T-cell (primary cell): ENCODE measurements at regions not wholly inside any gene's neighbourhood (a gene's known extent, or its start where the extent isn't known, plus 50 kb on each side); places are given as distances from the start of the nearest gene placed in this dataset.

Experiments used
- ATAC-seq, 4 experiments: fragments of 200-7000 bp in 3 of 4; fragments of 150-1000 bp in 1 of 4; cut with Tn5 transposase; replicated peaks in 1 of 4; 1 replicate in 3 of 4; 2 replicates in 1 of 4; pipeline ENCODE4 v1.10.0; 2021; ENCODE audit warnings: moderate library complexity in 3 of 4, mild to moderate bottlenecking in 2 of 4, moderate number of reproducible peaks in 1 of 4
- CTCF ChIA-PET, 2 donors: fragments of 300-600 bp; sonication (Branson Sonifier 250); formaldehyde crosslinking; loops; one replicate each; lab custom pipeline; 2022; ENCODE audit warnings: antibody characterized with exemption in 2 of 2; lab: Charles Lee
- POLR2A ChIA-PET, 2 donors: fragments of 300-600 bp; sonication (Branson Sonifier 250); formaldehyde crosslinking; loops; one replicate each; lab custom pipeline; 2022; ENCODE audit warnings: antibody characterized with exemption in 2 of 2; lab: Charles Lee
- DNase-seq, 35 experiments: peaks; one replicate each; pipeline versions ENCODE4 v3.0.0 to v3.0.0-alpha.2; 2013 to 2023
- H3K27ac ChIP-seq: one replicate; pipeline ENCODE4 v1.5.1; 2013; ENCODE audit warnings: low read length
- H3K27me3 ChIP-seq, 2 experiments: replicated peaks in 1 of 2; 1 replicate in 1 of 2; 2 replicates in 1 of 2; pipeline versions ENCODE4 v1.6.1 to v1.7.0; 2013; ENCODE audit warnings: low read length in 1 of 2, mixed read lengths in 1 of 2; ENCODE audit not compliant: control insufficient read depth in 2 of 2, insufficient read depth in 2 of 2; ENCODE audit errors: extremely low read depth in 1 of 2
- H3K36me3 ChIP-seq, 2 donors: 1 replicate in 1 of 2; 2 replicates in 1 of 2; pipeline versions ENCODE4 v1.6.1 to v1.7.0; 2013; ENCODE audit warnings: low read length in 1 of 2; ENCODE audit not compliant: control insufficient read depth in 2 of 2, insufficient read depth in 1 of 2; ENCODE audit errors: extremely low read depth in 1 of 2
- H3K4me1 ChIP-seq, 2 experiments: 1 replicate in 1 of 2; 2 replicates in 1 of 2; pipeline versions ENCODE4 v1.6.1 to v1.7.0; 2013; ENCODE audit warnings: low read length in 2 of 2, mixed read lengths in 1 of 2; ENCODE audit not compliant: insufficient read depth in 2 of 2, control insufficient read depth in 1 of 2; ENCODE audit errors: extremely low read depth in 1 of 2
- H3K4me3 ChIP-seq, 2 donors: 1 replicate in 1 of 2; 2 replicates in 1 of 2; pipeline versions ENCODE4 v1.5.1 to v1.7.0; 2013; ENCODE audit warnings: mild to moderate bottlenecking in 2 of 2, low read length in 1 of 2, moderate library complexity in 1 of 2; ENCODE audit not compliant: control insufficient read depth in 1 of 2; ENCODE audit errors: extremely low read depth in 1 of 2
- H3K9me3 ChIP-seq: 2 replicates; pipeline ENCODE4 v1.7.0; 2013
- H3K27ac Mint-ChIP-seq, 2 donors: one replicate each; pipeline ENCODE4 v1.8.0; 2020 to 2021; ENCODE audit warnings: mild to moderate bottlenecking in 2 of 2, mixed read lengths in 2 of 2
- H3K27me3 Mint-ChIP-seq, 2 donors: one replicate each; pipeline ENCODE4 v1.8.0; 2021 to 2022; ENCODE audit warnings: mixed read lengths in 2 of 2
- H3K36me3 Mint-ChIP-seq: one replicate; pipeline ENCODE4 v1.8.0; 2021; ENCODE audit warnings: mixed read lengths
- H3K4me1 Mint-ChIP-seq, 3 donors: one replicate each; pipeline ENCODE4 v1.8.0; 2020 to 2022; ENCODE audit warnings: mixed read lengths in 3 of 3, mild to moderate bottlenecking in 1 of 3
- H3K4me3 Mint-ChIP-seq, 3 donors: one replicate each; pipeline ENCODE4 v1.8.0; 2020 to 2022; ENCODE audit warnings: mild to moderate bottlenecking in 3 of 3, mixed read lengths in 3 of 3, moderate library complexity in 3 of 3
- H3K9me3 Mint-ChIP-seq, 3 donors: one replicate each; pipeline ENCODE4 v1.8.0; 2020 to 2022; ENCODE audit warnings: mixed read lengths in 3 of 3
- WGBS: methylation state at CpG from one replicate; pipeline ENCODE4 v1.1.5; 2013; ENCODE audit warnings: missing lambda C conversion rate; ENCODE audit not compliant: insufficient coverage; 5-methylcytosine and 5-hydroxymethylcytosine counted together

DNA sequence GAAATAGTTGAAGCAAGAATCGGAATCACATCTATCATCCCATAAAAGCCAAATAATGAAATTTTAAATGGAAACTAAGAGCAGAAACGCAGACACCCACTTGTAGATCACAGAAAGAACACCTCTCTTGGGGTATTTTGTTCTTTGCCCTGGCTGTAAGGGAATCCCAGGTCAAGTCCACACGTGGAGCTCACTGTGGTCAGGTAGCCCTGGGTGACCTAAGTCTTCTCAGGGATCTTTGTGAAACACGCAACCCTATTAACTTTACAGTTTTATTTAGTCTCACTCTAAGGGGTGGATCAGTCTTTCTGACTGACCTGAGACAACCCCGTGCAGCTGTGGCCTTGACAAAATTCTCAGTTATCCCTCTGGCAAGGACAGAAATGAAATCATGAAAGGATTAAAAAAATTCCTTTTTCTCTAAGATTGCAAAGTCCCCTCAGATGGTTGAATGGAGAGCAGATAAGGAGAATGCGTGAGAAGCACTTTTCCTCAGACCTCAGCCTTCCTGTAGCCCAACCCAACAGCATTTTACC lies 111.6 kb downstream of the NREP start:
- CTCF ChIA-PET, result no interaction called here
- Histone ChIP-seq H3K4me1 (no peaks in the 10 kb centered on the region), H3K27me3 (peaks cover 0 to 3% of the 10 kb centered on the region in 2 experiments), H3K4me3 (no peak overlapping the region), H3K27ac (no peak overlapping the region), H3K36me3 (no peaks in the 10 kb centered on the region), H3K9me3 (no peaks in the 10 kb centered on the region)
- Mint-ChIP-seq H3K27me3 (peaks cover 9% of the 10 kb centered on the region in 2 donors), H3K36me3 (no peaks in the 10 kb centered on the region), H3K27ac (no peak overlapping the region), H3K4me3 (no peak overlapping the region), H3K4me1 (no peaks in the 10 kb centered on the region), H3K9me3 (no peaks in the 10 kb centered on the region)
- no peak for ATAC-seq
- 17% methylated on average over 1 of the region's 6 CpGs for WGBS
- POLR2A ChIA-PET, result no interaction called here
- no peak for DNase-seq

GRCh38 chr5:111643499-111643898 lies 113.5 kb downstream of the NREP start:
- no peak overlapping the region for H3K27ac ChIP-seq
- WGBS, result no CpG with 5 or more reads among the region's 2 CpGs
- POLR2A ChIA-PET, result no interaction called here
- Mint-ChIP-seq H3K27ac (no peak overlapping the region), H3K4me1 (no peaks in the 10 kb centered on the region), H3K9me3 (peaks cover 7 to 13% (median 10%) of the 10 kb centered on the region in 3 donors), H3K27me3 (peaks cover 10 to 12% of the 10 kb centered on the region in 2 donors), H3K36me3 (no peaks in the 10 kb centered on the region), H3K4me3 (no peak overlapping the region)
- ATAC-seq (no peak), DNase-seq (no peak)
- no peaks in the 10 kb centered on the region for H3K36me3 ChIP-seq
- CTCF ChIA-PET, result no interaction called here
- no peaks in the 10 kb centered on the region for H3K9me3 ChIP-seq
- peaks cover 0 to 4% of the 10 kb centered on the region in 2 experiments for H3K27me3 ChIP-seq
- no peaks in the 10 kb centered on the region for H3K4me1 ChIP-seq
- no peak overlapping the region for H3K4me3 ChIP-seq

DNA sequence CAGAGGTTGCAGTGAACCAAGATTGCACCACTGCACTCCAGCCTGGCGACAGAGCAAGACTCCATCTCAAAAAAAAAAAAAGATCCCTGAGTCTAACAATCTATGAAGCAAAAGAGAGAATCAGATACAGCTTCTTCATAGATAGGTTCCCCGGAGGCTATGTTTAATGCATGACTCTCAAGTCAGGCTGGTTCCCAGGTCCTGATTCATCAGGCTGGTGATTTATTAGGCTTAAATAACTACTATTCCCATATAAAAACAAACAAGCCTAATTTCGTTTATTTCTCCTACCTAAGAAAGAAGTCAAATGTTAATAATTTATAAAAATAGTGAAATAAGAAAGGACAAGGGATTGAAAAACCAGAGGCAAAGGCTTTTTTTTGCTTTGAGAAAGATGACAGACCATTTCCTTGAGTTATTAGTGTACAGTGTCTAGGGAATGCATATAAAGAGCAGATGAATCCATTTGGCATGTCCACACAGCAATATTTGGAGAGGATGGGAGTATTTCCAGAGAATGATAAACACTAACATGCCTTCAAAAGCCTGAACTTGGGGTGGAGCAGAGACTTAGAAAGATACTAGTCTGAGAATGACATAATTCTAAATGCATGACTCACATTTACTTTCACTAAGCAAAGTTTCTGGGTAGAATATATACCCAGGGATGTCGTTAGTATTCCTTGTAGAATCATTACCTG lies 115.3 kb downstream of the NREP start:
- H3K27ac ChIP-seq, result no peak overlapping the region
- peaks cover 8 to 12% of the 10 kb centered on the region in 2 donors for H3K27me3 Mint-ChIP-seq
- CTCF ChIA-PET, result no interaction called here
- H3K9me3 ChIP-seq, result no peaks in the 10 kb centered on the region
- POLR2A ChIA-PET, result no interaction called here
- no peaks in the 10 kb centered on the region for H3K36me3 ChIP-seq
- H3K36me3 Mint-ChIP-seq, result no peaks in the 10 kb centered on the region
- H3K4me3 ChIP-seq, result no peak overlapping the region
- H3K9me3 Mint-ChIP-seq, result peaks cover 7 to 17% (median 16%) of the 10 kb centered on the region in 3 donors
- H3K4me1 ChIP-seq, result no peaks in the 10 kb centered on the region
- no peak overlapping the region for H3K27ac Mint-ChIP-seq
- DNase-seq (no peak), ATAC-seq (no peak)
- H3K4me1 Mint-ChIP-seq, result no peaks in the 10 kb centered on the region
- peaks cover 0 to 4% of the 10 kb centered on the region in 2 experiments for H3K27me3 ChIP-seq
- H3K4me3 Mint-ChIP-seq, result no peak overlapping the region
- WGBS, result no CpG with 5 or more reads among the region's 4 CpGs

DNA sequence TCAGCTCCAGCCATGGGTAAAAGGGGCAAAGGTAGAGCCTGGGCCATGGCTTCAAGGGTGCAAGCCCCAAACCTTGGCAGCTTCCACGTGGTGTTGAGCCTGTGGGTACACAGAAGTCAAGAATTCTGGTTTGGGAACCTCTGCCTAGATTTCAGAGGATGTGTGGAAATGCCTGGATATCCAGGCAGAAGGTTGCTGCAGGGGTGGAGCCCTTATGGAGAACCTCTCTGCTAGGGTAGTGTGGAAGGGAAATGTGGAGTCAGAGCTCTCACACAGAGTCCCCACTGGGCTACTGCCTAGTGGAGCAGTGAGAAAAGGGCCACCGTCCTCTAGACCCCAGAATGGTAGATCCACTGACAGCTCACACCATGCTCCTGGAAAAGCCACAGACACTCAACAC lies 117.1 kb downstream of the NREP start:
- Histone ChIP-seq H3K9me3 (no peaks in the 10 kb centered on the region), H3K27ac (no peak overlapping the region), H3K4me3 (no peak overlapping the region), H3K4me1 (no peaks in the 10 kb centered on the region), H3K36me3 (no peaks in the 10 kb centered on the region), H3K27me3 (peaks cover 0 to 4% of the 10 kb centered on the region in 2 experiments)
- ChIA-PET CTCF (no interaction called here), POLR2A (no interaction called here)
- H3K9me3 Mint-ChIP-seq, result peaks cover 7 to 17% (median 16%) of the 10 kb centered on the region in 3 donors
- DNase-seq (no peak), ATAC-seq (no peak)
- 59% methylated on average over 2 of the region's 2 CpGs for WGBS
- H3K27ac Mint-ChIP-seq, result no peak overlapping the region
- H3K4me3 Mint-ChIP-seq, result no peak overlapping the region
- H3K4me1 Mint-ChIP-seq, result no peaks in the 10 kb centered on the region
- no peaks in the 10 kb centered on the region for H3K36me3 Mint-ChIP-seq
- peaks cover 6 to 7% of the 10 kb centered on the region in 2 donors for H3K27me3 Mint-ChIP-seq

- Histone ChIP-seq H3K4me1 (no peaks in the 10 kb centered on the region), H3K27ac (no peak overlapping the region), H3K36me3 (no peaks in the 10 kb centered on the region), H3K9me3 (no peaks in the 10 kb centered on the region), H3K4me3 (no peak overlapping the region), H3K27me3 (peaks cover 0 to 4% of the 10 kb centered on the region in 2 experiments)
- DNase-seq (no peak), ATAC-seq (no peak)
- H3K9me3 Mint-ChIP-seq, result peaks cover 7 to 17% (median 16%) of the 10 kb centered on the region in 3 donors
- H3K27me3 Mint-ChIP-seq, result peaks cover 3 to 7% of the 10 kb centered on the region in 2 donors
- no peak overlapping the region for H3K27ac Mint-ChIP-seq
- ChIA-PET CTCF (no interaction called here), POLR2A (no interaction called here)
- WGBS, result no CpG with 5 or more reads among the region's 2 CpGs
- H3K4me3 Mint-ChIP-seq, result no peak overlapping the region
- H3K4me1 Mint-ChIP-seq, result no peaks in the 10 kb centered on the region
- H3K36me3 Mint-ChIP-seq, result no peaks in the 10 kb centered on the region
These were observed 120.3 kb downstream of the NREP start for GRCh38 chr5:111636736-111637135.

DNA sequence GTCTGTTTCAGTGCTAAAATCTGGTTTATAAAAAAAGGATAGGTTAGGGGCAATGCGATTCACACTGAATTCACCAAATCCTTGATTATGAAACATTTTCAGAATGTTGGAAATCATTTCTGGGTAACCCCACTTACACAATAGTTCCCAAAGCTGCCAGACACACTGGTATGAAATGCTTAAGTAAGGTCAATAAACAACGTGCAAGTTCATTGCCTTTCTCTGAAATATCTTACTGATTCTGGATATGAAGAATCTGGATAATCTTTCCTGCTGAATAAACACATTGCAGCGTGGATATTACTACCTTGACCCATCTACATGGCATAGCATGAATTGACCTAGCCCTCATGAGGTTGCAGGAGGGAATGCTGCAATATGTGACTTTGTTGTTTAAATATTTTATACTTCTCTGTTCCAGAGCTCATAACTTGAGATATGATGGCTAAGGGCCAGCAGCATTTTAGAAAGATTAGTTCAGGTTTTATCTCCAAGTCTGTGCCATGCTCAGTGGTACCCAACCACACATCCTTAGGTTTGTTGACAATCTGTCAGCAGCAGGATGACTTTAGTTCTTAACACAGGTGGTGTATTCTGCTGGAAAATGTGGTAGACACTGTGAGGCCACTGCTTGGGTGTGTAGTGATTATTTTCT lies 121.0 kb downstream of the NREP start:
- H3K36me3 Mint-ChIP-seq, result no peaks in the 10 kb centered on the region
- H3K4me1 Mint-ChIP-seq, result no peaks in the 10 kb centered on the region
- no peaks in the 10 kb centered on the region for H3K36me3 ChIP-seq
- H3K27me3 ChIP-seq, result peaks cover 0 to 4% of the 10 kb centered on the region in 2 experiments
- no peak overlapping the region for H3K27ac Mint-ChIP-seq
- no peaks in the 10 kb centered on the region for H3K4me1 ChIP-seq
- H3K4me3 Mint-ChIP-seq, result no peak overlapping the region
- ATAC-seq, result no peak
- peaks cover 3 to 7% of the 10 kb centered on the region in 2 donors for H3K27me3 Mint-ChIP-seq
- H3K4me3 ChIP-seq, result no peak overlapping the region
- ChIA-PET POLR2A (no interaction called here), CTCF (no interaction called here)
- no peaks in the 10 kb centered on the region for H3K9me3 ChIP-seq
- no peak overlapping the region for H3K27ac ChIP-seq
- WGBS, result 80% methylated on average over 1 of the region's 3 CpGs
- no peak for DNase-seq
- H3K9me3 Mint-ChIP-seq, result peaks cover 7 to 17% (median 16%) of the 10 kb centered on the region in 3 donors
